Panc1 (cell line): ENCODE measurements at regions not wholly inside any gene's neighbourhood (a gene's known extent, or its start where the extent isn't known, plus 50 kb on each side); places are given as distances from the start of the nearest gene placed in this dataset.
"Not testable (repeated sequence)": the region's sequence is repeated elsewhere in the genome, so short reads cannot be mapped to it uniquely, and the experiment has no call there.

Experiments
- ATAC-seq: fragments of 200-7000 bp; cut with Tn5 transposase; 2 replicates; pipeline ENCODE4 v1.9.1; 2020; ENCODE audit warnings: mild to moderate bottlenecking, moderate library complexity
- BruUV-seq: library from RNA; stranded (reverse); fragments of 400-500 nt; replicated peaks from 2 replicates; lab custom pipeline; 2021; lab: Mats Ljungman, UMichigan
- CTCF ChIA-PET: fragments of 300-600 bp; sonication (Branson Sonifier 250); formaldehyde crosslinking; loops from one replicate; lab custom pipeline; 2022; ENCODE audit warnings: antibody characterized with exemption; lab: Charles Lee
- POLR2A ChIA-PET: fragments of 300-600 bp; sonication (Branson Sonifier 250); formaldehyde crosslinking; loops from one replicate; lab custom pipeline; 2022; ENCODE audit warnings: antibody characterized with exemption; lab: Charles Lee
- DNase-seq: peaks from one replicate; pipeline ENCODE4 v3.0.0-alpha.2; 2010; ENCODE audit warnings: low read depth, low spot score
- H3K27ac ChIP-seq: 2 replicates; pipeline ENCODE4 v1.5.1; 2011; ENCODE audit warnings: mild to moderate bottlenecking, low read length, inconsistent platforms
- H3K27me3 ChIP-seq: fragments of 200-500 bp; sonication (Bioruptor generic); 2 replicates; pipeline ENCODE4 v1.6.0; 2014; ENCODE audit warnings: low read length, inconsistent platforms; ENCODE audit not compliant: control insufficient read depth, insufficient read depth
- H3K36me3 ChIP-seq: fragments of 200-500 bp; sonication (Bioruptor generic); 2 replicates; pipeline ENCODE4 v1.5.1; 2014; ENCODE audit warnings: inconsistent platforms, mild to moderate bottlenecking, low read length, moderate library complexity; ENCODE audit not compliant: control insufficient read depth, insufficient read depth
- H3K4me1 ChIP-seq: 2 replicates; pipeline ENCODE4 v1.5.1; 2011; ENCODE audit warnings: inconsistent platforms, mild to moderate bottlenecking, low read length, moderate library complexity; ENCODE audit not compliant: control insufficient read depth, insufficient read depth
- H3K4me3 ChIP-seq, 2 experiments: 2 replicates each; pipeline ENCODE4 v1.5.1; 2011 to 2012; ENCODE audit warnings: low read depth in 2 of 2, low read length in 2 of 2, mild to moderate bottlenecking in 2 of 2, inconsistent platforms in 1 of 2, moderate library complexity in 1 of 2
- H3K9me3 ChIP-seq: fragments of 200-500 bp; sonication (Bioruptor generic); 2 replicates; pipeline ENCODE4 v1.5.1; 2014; ENCODE audit warnings: low read depth, mild to moderate bottlenecking, inconsistent platforms, low read length, moderate library complexity; ENCODE audit not compliant: control insufficient read depth, insufficient read depth
- POLR2AphosphoS5 ChIP-seq: IDR thresholded peaks from 2 replicates; pipeline ENCODE4 v1.6.1; 2012; ENCODE audit warnings: mild to moderate bottlenecking, low read depth, low read length, moderate library complexity
- SIN3A ChIP-seq: IDR thresholded peaks from 2 replicates; pipeline ENCODE4 v1.6.1; 2012; ENCODE audit warnings: low read depth, mild to moderate bottlenecking, low read length, moderate library complexity, borderline replicate concordance; ENCODE audit not compliant: insufficient read depth
- TCF7L2 ChIP-seq: IDR thresholded peaks from 2 replicates; pipeline ENCODE4 v1.6.1; 2011; ENCODE audit warnings: mild to moderate bottlenecking, low read depth, low read length, inconsistent platforms
- in situ Hi-C: cut with HindIII; loops from 2 replicates; pipeline ENCODE4 v1.10.0; 2016; ENCODE audit warnings: low sequenced_read_pairs, low pct_unique_long_range_greater_than_20kb
- intact Hi-C: fragments of 100-400 bp; cut with micrococcal nuclease; formaldehyde crosslinking; loops from one replicate; pipeline ENCODE4 v1.10.0; 2022; ENCODE audit not compliant: unreplicated experiment
- TF ChIP-seq, protein P1 (sequence below), 2 experiments: IDR thresholded peaks; 2 replicates each; pipeline ENCODE4 v1.6.1; 2011 to 2012; ENCODE audit warnings: low read depth in 2 of 2, control low read depth in 1 of 2, low read length in 1 of 2, mild to moderate bottlenecking in 1 of 2, moderate library complexity in 1 of 2; ENCODE audit not compliant: insufficient read depth in 1 of 2
- TF ChIP-seq, protein P2 (sequence below): fragments of 450-650 bp; IDR thresholded peaks from 2 replicates; pipeline ENCODE4 v1.5.1; 2017; ENCODE audit warnings: mild to moderate bottlenecking

DNA sequence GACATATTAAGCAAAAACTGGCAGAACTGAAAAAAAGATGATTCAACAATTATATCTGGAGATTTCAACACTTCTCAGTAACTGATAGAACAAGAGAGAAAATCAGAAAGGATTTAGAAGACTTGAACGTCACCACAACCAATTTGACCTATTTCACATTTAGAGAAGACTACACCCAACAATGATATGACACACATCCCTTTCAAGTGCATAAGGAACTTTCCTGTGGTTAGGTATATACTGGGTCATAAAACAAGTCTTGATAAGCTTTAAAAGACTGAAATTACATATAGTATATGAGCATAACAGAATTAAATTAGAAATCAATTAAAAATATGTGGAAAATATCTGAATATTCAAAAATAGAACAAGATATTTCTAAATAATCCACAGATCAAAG, 201.2 kb upstream of the HAND2 start:
- Histone ChIP-seq H3K4me1 (no peaks in the 10 kb centered on the region), H3K27me3 (no peaks in the 10 kb centered on the region), H3K4me3 (no peak overlapping the region), H3K9me3 (no peaks in the 10 kb centered on the region), H3K27ac (no peak overlapping the region), H3K36me3 (no peaks in the 10 kb centered on the region)
- POLR2A ChIA-PET: no interaction called here
- BruUV-seq: no TSS peak
- intact Hi-C loops: no loop called here
- in situ Hi-C loops: no loop called here
- ATAC-seq: no peak
- TF ChIP-seq TCF7L2 (no peak), POLR2AphosphoS5 (no peak), SIN3A (no peak)
- TF ChIP-seq, protein P1, sequence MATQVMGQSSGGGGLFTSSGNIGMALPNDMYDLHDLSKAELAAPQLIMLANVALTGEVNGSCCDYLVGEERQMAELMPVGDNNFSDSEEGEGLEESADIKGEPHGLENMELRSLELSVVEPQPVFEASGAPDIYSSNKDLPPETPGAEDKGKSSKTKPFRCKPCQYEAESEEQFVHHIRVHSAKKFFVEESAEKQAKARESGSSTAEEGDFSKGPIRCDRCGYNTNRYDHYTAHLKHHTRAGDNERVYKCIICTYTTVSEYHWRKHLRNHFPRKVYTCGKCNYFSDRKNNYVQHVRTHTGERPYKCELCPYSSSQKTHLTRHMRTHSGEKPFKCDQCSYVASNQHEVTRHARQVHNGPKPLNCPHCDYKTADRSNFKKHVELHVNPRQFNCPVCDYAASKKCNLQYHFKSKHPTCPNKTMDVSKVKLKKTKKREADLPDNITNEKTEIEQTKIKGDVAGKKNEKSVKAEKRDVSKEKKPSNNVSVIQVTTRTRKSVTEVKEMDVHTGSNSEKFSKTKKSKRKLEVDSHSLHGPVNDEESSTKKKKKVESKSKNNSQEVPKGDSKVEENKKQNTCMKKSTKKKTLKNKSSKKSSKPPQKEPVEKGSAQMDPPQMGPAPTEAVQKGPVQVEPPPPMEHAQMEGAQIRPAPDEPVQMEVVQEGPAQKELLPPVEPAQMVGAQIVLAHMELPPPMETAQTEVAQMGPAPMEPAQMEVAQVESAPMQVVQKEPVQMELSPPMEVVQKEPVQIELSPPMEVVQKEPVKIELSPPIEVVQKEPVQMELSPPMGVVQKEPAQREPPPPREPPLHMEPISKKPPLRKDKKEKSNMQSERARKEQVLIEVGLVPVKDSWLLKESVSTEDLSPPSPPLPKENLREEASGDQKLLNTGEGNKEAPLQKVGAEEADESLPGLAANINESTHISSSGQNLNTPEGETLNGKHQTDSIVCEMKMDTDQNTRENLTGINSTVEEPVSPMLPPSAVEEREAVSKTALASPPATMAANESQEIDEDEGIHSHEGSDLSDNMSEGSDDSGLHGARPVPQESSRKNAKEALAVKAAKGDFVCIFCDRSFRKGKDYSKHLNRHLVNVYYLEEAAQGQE (IDR thresholded peaks at IDR 0.05; ENCODE audit: insufficient read depth in 1 of 2, low read depth in 2 of 2, low read length in 1 of 2): no peak
- TF ChIP-seq, protein P2, sequence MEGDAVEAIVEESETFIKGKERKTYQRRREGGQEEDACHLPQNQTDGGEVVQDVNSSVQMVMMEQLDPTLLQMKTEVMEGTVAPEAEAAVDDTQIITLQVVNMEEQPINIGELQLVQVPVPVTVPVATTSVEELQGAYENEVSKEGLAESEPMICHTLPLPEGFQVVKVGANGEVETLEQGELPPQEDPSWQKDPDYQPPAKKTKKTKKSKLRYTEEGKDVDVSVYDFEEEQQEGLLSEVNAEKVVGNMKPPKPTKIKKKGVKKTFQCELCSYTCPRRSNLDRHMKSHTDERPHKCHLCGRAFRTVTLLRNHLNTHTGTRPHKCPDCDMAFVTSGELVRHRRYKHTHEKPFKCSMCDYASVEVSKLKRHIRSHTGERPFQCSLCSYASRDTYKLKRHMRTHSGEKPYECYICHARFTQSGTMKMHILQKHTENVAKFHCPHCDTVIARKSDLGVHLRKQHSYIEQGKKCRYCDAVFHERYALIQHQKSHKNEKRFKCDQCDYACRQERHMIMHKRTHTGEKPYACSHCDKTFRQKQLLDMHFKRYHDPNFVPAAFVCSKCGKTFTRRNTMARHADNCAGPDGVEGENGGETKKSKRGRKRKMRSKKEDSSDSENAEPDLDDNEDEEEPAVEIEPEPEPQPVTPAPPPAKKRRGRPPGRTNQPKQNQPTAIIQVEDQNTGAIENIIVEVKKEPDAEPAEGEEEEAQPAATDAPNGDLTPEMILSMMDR: no peak
- no peak for DNase-seq
- CTCF ChIA-PET: no interaction called here

DNA sequence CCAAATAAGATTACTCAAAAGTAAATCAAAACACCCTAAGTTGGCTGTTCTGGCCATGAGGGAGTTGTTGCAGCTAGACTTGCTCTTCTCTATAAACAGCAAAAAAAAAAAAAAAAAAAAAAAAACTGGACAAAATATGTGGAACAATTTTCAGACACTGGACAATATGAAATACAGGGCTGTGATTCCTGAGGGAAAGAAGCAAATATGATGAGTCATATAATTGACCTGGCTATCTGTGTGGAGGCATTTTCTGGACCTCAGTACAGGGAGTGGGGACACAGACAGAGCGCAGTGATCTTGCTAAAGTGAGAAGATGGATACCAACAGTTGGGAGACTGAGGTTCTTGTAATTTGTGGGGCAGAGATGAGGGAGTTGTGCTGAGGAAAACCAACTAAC, 192.0 kb upstream of the HAND2 start:
- no peaks in the 10 kb centered on the region for H3K27me3 ChIP-seq
- ATAC-seq (no peak), DNase-seq (no peak)
- H3K4me3 ChIP-seq: no peak overlapping the region
- no TSS peak for BruUV-seq
- H3K27ac ChIP-seq: no peak overlapping the region
- POLR2A ChIA-PET: no interaction called here
- CTCF ChIA-PET: no interaction called here
- no peak for TF ChIP-seq TCF7L2
- TF ChIP-seq POLR2AphosphoS5: no peak
- no peak for TF ChIP-seq SIN3A
- TF ChIP-seq, protein P2: no peak
- TF ChIP-seq, protein P1 (IDR thresholded peaks at IDR 0.05; ENCODE audit: insufficient read depth in 1 of 2, low read depth in 2 of 2, low read length in 1 of 2): no peak
- no peaks in the 10 kb centered on the region for H3K4me1 ChIP-seq
- intact Hi-C loops: no loop called here
- H3K36me3 ChIP-seq: no peaks in the 10 kb centered on the region
- in situ Hi-C loops: no loop called here
- no peaks in the 10 kb centered on the region for H3K9me3 ChIP-seq

- CTCF ChIA-PET, H3K27me3 ChIP-seq, ATAC-seq, intact Hi-C loops, in situ Hi-C loops, H3K36me3 ChIP-seq, H3K4me1 ChIP-seq, DNase-seq, POLR2A ChIA-PET, H3K27ac ChIP-seq, H3K4me3 ChIP-seq, BruUV-seq, H3K9me3 ChIP-seq: not testable (repeated sequence)
Measured at GRCh38 chr4:173718504-173718903, 188.5 kb upstream of the HAND2 start.
